GM23338 (cell line): ENCODE measurements at regions not wholly inside any gene's neighbourhood (a gene's known extent, or its start where the extent isn't known, plus 50 kb on each side); places are given as distances from the start of the nearest gene placed in this dataset.

Experiments used
- ATAC-seq: fragments of 200-7000 bp; cut with Tn5 transposase; 3 replicates; pipeline ENCODE4 v1.9.1; 2020
- DNase-seq: peaks from one replicate; pipeline ENCODE4 v3.0.0-alpha.2; 2015; ENCODE audit warnings: low spot score
- H2AFZ ChIP-seq: fragments of 200-600 bp; sonication (generic); 2 replicates; pipeline ENCODE4 v1.8.0; 2016; ENCODE audit warnings: antibody characterized with exemption, mild to moderate bottlenecking, moderate library complexity
- H3F3A ChIP-seq: fragments of 200-600 bp; sonication (generic); replicated peaks from 2 replicates; pipeline ENCODE4 v1.8.0; 2017; ENCODE audit warnings: antibody characterized with exemption, mixed run types, low read depth
- H3K27ac ChIP-seq: fragments of 200-600 bp; sonication (generic); 2 replicates; pipeline ENCODE4 v1.6.1; 2016; ENCODE audit warnings: low read depth
- H3K27me3 ChIP-seq: fragments of 200-600 bp; sonication (generic); 2 replicates; pipeline ENCODE4 v1.8.0; 2016; ENCODE audit warnings: mild to moderate bottlenecking, mixed run types, moderate library complexity; ENCODE audit not compliant: insufficient read depth
- H3K36me3 ChIP-seq: fragments of 200-600 bp; sonication (generic); 2 replicates; pipeline ENCODE4 v1.8.0; 2016; ENCODE audit warnings: mild to moderate bottlenecking; ENCODE audit not compliant: insufficient read depth
- H3K4me1 ChIP-seq: fragments of 200-600 bp; sonication (generic); 2 replicates; pipeline ENCODE4 v1.8.0; 2016; ENCODE audit warnings: mild to moderate bottlenecking, moderate library complexity; ENCODE audit not compliant: insufficient read depth
- H3K4me2 ChIP-seq: fragments of 200-600 bp; sonication (generic); 2 replicates; pipeline ENCODE4 v1.7.1; 2017; ENCODE audit warnings: mixed run types
- H3K4me3 ChIP-seq: fragments of 200-600 bp; sonication (generic); 2 replicates; pipeline ENCODE4 v1.6.1; 2016; ENCODE audit warnings: mixed run types
- H3K79me2 ChIP-seq: fragments of 200-600 bp; sonication (generic); replicated peaks from 2 replicates; pipeline ENCODE4 v1.8.0; 2017; ENCODE audit warnings: mild to moderate bottlenecking; ENCODE audit not compliant: insufficient read depth
- H3K9me2 ChIP-seq: fragments of 200-600 bp; sonication (generic); 2 replicates; pipeline ENCODE4 v1.8.0; 2017; ENCODE audit not compliant: insufficient read depth
- H4K20me1 ChIP-seq: fragments of 200-600 bp; sonication (generic); replicated peaks from 2 replicates; pipeline ENCODE4 v1.8.0; 2017; ENCODE audit warnings: mild to moderate bottlenecking; ENCODE audit not compliant: insufficient read depth
- H3K27ac Mint-ChIP-seq: 2 replicates; pipeline ENCODE4 v1.8.0; 2020; ENCODE audit warnings: inconsistent platforms, mild to moderate bottlenecking, moderate library complexity, mixed read lengths
- H3K27me3 Mint-ChIP-seq: 3 replicates; pipeline ENCODE4 v1.8.0; 2022; ENCODE audit warnings: low read depth, mild to moderate bottlenecking, moderate library complexity, mixed read lengths, inconsistent platforms; ENCODE audit not compliant: insufficient read depth, poor library complexity
- H3K36me3 Mint-ChIP-seq: 3 replicates; pipeline ENCODE4 v1.8.0; 2021; ENCODE audit warnings: low read depth, mild to moderate bottlenecking, inconsistent platforms, moderate library complexity, mixed read lengths
- H3K4me1 Mint-ChIP-seq: 3 replicates; pipeline ENCODE4 v1.8.0; 2020; ENCODE audit warnings: mild to moderate bottlenecking, inconsistent platforms, mixed read lengths
- H3K4me3 Mint-ChIP-seq: 3 replicates; pipeline ENCODE4 v1.8.0; 2021; ENCODE audit warnings: moderate library complexity, mild to moderate bottlenecking, inconsistent platforms, mixed read lengths
- H3K9me3 Mint-ChIP-seq: 3 replicates; pipeline ENCODE4 v1.8.0; 2020; ENCODE audit warnings: moderate library complexity, mild to moderate bottlenecking, inconsistent platforms, mixed read lengths
- CREB1 ChIP-seq: fragments of 250-450 bp; sonication (Bioruptor Pico); IDR thresholded peaks from 2 replicates; pipeline ENCODE4 v1.5.0; 2020; ENCODE audit warnings: low read depth, mild to moderate bottlenecking, moderate library complexity
- EZH2 ChIP-seq: fragments of 200-600 bp; sonication (generic); IDR thresholded peaks from one replicate; pipeline ENCODE4 v1.8.0; 2017; ENCODE audit warnings: antibody characterized with exemption, mild to moderate bottlenecking, low read depth; ENCODE audit not compliant: unreplicated experiment
- EZH2phosphoT487 ChIP-seq: fragments of 200-600 bp; sonication (generic); IDR thresholded peaks from one replicate; pipeline ENCODE4 v1.8.1; 2018; ENCODE audit warnings: antibody characterized with exemption; ENCODE audit not compliant: unreplicated experiment
- JUNB ChIP-seq: IDR thresholded peaks from one replicate; pipeline ENCODE4 v1.6.1; 2016; ENCODE audit warnings: antibody characterized with exemption; ENCODE audit not compliant: unreplicated experiment
- NANOG ChIP-seq: IDR thresholded peaks from 2 replicates; pipeline ENCODE4 v1.6.1; 2016; ENCODE audit warnings: antibody characterized with exemption, borderline replicate concordance
- POLR2AphosphoS5 ChIP-seq: IDR thresholded peaks from 2 replicates; pipeline ENCODE4 v1.6.1; 2016; ENCODE audit warnings: antibody characterized with exemption, low read depth
- REST ChIP-seq: IDR thresholded peaks from one replicate; pipeline ENCODE4 v1.6.1; 2018; ENCODE audit warnings: antibody characterized with exemption; ENCODE audit not compliant: unreplicated experiment
- STAT1 ChIP-seq: IDR thresholded peaks from one replicate; pipeline ENCODE4 v1.6.1; 2016; ENCODE audit warnings: antibody characterized with exemption; ENCODE audit not compliant: unreplicated experiment
- ZNF114 ChIP-seq: fragments of 250-450 bp; sonication (Bioruptor Pico); IDR thresholded peaks from 2 replicates; pipeline ENCODE4 v1.5.0; 2020; ENCODE audit warnings: mild to moderate bottlenecking, moderate library complexity
- ZNF331 ChIP-seq: fragments of 250-450 bp; sonication (Bioruptor Pico); IDR thresholded peaks from 2 replicates; pipeline ENCODE4 v1.5.0; 2020; ENCODE audit warnings: low read depth, mild to moderate bottlenecking, moderate library complexity
- TF ChIP-seq, protein P1 (sequence below): IDR thresholded peaks from 2 replicates; pipeline ENCODE4 v1.6.1; 2016; ENCODE audit warnings: antibody characterized with exemption
- TF ChIP-seq, protein P2 (sequence below), 2 experiments: fragments of 200-600 bp in 1 of 2; sonication (generic) in 1 of 2; conservative IDR thresholded peaks; 2 replicates each; pipeline versions ENCODE4 v1.5.1 to v1.6.1; 2016 to 2017; ENCODE audit warnings: antibody characterized with exemption in 2 of 2, low read depth in 2 of 2, mild to moderate bottlenecking in 2 of 2, moderate library complexity in 1 of 2

- TF ChIP-seq, protein P1, sequence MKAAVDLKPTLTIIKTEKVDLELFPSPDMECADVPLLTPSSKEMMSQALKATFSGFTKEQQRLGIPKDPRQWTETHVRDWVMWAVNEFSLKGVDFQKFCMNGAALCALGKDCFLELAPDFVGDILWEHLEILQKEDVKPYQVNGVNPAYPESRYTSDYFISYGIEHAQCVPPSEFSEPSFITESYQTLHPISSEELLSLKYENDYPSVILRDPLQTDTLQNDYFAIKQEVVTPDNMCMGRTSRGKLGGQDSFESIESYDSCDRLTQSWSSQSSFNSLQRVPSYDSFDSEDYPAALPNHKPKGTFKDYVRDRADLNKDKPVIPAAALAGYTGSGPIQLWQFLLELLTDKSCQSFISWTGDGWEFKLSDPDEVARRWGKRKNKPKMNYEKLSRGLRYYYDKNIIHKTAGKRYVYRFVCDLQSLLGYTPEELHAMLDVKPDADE, result no peak
- TF ChIP-seq CREB1 (no peak), JUNB (no peak), EZH2 (no peak), POLR2AphosphoS5 (no peak), EZH2phosphoT487 (no peak)
- TF ChIP-seq, protein P2, sequence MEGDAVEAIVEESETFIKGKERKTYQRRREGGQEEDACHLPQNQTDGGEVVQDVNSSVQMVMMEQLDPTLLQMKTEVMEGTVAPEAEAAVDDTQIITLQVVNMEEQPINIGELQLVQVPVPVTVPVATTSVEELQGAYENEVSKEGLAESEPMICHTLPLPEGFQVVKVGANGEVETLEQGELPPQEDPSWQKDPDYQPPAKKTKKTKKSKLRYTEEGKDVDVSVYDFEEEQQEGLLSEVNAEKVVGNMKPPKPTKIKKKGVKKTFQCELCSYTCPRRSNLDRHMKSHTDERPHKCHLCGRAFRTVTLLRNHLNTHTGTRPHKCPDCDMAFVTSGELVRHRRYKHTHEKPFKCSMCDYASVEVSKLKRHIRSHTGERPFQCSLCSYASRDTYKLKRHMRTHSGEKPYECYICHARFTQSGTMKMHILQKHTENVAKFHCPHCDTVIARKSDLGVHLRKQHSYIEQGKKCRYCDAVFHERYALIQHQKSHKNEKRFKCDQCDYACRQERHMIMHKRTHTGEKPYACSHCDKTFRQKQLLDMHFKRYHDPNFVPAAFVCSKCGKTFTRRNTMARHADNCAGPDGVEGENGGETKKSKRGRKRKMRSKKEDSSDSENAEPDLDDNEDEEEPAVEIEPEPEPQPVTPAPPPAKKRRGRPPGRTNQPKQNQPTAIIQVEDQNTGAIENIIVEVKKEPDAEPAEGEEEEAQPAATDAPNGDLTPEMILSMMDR (conservative IDR thresholded peaks at IDR 0.05; ENCODE audit: low read depth in 2 of 2), result no peak
These were observed 205.4 kb upstream of the PCSK2 start (continued) for GRCh38 chr20:17021481-17021880.

GRCh38 chr20:17023036-17023435, 203.8 kb upstream of the PCSK2 start:
- Mint-ChIP-seq H3K27me3 (peaks cover 4% of the 10 kb centered on the region), H3K36me3 (peaks cover 16% of the 10 kb centered on the region), H3K27ac (no peak overlapping the region), H3K4me1 (peaks cover 32% of the 10 kb centered on the region), H3K9me3 (peaks cover 20% of the 10 kb centered on the region), H3K4me3 (no peak overlapping the region)
- Histone ChIP-seq H3K27me3 (no peaks in the 10 kb centered on the region), H3K4me2 (peak overlapping the region; percentile 13; the same call in 1 of the 2 replicates), H2AFZ (no peak overlapping the region), H3K27ac (no peak overlapping the region), H3K9me2 (peaks cover 7% of the 10 kb centered on the region; the same call in 1 of the 2 replicates), H4K20me1 (no peaks in the 10 kb centered on the region), H3K36me3 (no peaks in the 10 kb centered on the region; the same call in 1 of the 2 replicates), H3F3A (no peaks in the 10 kb centered on the region), H3K79me2 (no peaks in the 10 kb centered on the region), H3K4me1 (peaks cover 23% of the 10 kb centered on the region), H3K4me3 (no peak overlapping the region)
- DNase-seq (no peak), ATAC-seq (no peak)
- TF ChIP-seq, protein P1, result no peak
- TF ChIP-seq STAT1, result no peak
- TF ChIP-seq, protein P2 (conservative IDR thresholded peaks at IDR 0.05; ENCODE audit: low read depth in 2 of 2), result no peak
- no peak for TF ChIP-seq ZNF331 (CRISPR knock-in tag)
- TF ChIP-seq ZNF114, result no peak
- no peak for TF ChIP-seq EZH2
- TF ChIP-seq POLR2AphosphoS5, result no peak
- no peak for TF ChIP-seq NANOG
- TF ChIP-seq REST, result no peak
- no peak for TF ChIP-seq EZH2phosphoT487
